Uterus (tissue), 2 donors: ENCODE measurements at regions not wholly inside any gene's neighbourhood (a gene's known extent, or its start where the extent isn't known, plus 50 kb on each side); places are given as distances from the start of the nearest gene placed in this dataset.

ENCODE experiments used
- POLR2A ChIP-seq, 2 donors: fragments of 450-650 bp; IDR thresholded peaks; one replicate each; pipeline ENCODE4 v1.6.1; 2016; ENCODE audit warnings: antibody characterized with exemption in 2 of 2, mild to moderate bottlenecking in 1 of 2, moderate library complexity in 1 of 2
- TF ChIP-seq, protein P1 (sequence below), 4 experiments: fragments of 200-600 bp in 2 of 4; fragments of 450-650 bp in 2 of 4; sonication (generic) in 2 of 4; IDR thresholded peaks; one replicate each; pipeline ENCODE4 v1.5.1; 2016 to 2019; ENCODE audit warnings: antibody characterized with exemption in 4 of 4, mild to moderate bottlenecking in 2 of 4, moderate library complexity in 1 of 4

DNA sequence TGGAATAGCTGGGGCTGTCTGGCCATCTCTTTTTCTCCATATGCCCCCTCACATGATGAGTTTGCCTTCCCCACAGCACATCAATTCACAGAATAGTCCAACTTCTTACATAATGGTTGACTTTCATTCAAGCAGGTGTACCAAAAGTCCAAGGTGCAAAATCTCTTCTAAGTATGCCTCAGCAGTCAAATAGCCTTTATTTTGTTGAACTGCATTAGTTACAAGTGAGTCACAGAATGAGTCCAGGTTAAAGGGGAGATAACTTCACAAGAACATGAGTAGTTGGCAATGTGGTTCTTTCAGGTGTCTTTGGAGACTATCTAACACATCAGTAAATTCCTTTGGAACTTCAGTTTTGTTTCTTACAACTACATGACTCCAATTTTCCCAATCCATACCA lies 672.5 kb downstream of the PRELID2 start:
- TF ChIP-seq, protein P1, sequence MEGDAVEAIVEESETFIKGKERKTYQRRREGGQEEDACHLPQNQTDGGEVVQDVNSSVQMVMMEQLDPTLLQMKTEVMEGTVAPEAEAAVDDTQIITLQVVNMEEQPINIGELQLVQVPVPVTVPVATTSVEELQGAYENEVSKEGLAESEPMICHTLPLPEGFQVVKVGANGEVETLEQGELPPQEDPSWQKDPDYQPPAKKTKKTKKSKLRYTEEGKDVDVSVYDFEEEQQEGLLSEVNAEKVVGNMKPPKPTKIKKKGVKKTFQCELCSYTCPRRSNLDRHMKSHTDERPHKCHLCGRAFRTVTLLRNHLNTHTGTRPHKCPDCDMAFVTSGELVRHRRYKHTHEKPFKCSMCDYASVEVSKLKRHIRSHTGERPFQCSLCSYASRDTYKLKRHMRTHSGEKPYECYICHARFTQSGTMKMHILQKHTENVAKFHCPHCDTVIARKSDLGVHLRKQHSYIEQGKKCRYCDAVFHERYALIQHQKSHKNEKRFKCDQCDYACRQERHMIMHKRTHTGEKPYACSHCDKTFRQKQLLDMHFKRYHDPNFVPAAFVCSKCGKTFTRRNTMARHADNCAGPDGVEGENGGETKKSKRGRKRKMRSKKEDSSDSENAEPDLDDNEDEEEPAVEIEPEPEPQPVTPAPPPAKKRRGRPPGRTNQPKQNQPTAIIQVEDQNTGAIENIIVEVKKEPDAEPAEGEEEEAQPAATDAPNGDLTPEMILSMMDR (IDR thresholded peaks at IDR 0.05): no peak
- TF ChIP-seq POLR2A (IDR thresholded peaks at IDR 0.05): no peak
